Ascending aorta (tissue), 2 donors: ENCODE measurements at regions not wholly inside any gene's neighbourhood (a gene's known extent, or its start where the extent isn't known, plus 50 kb on each side); places are given as distances from the start of the nearest gene placed in this dataset.
"Not testable (repeated sequence)": the region's sequence is repeated elsewhere in the genome, so short reads cannot be mapped to it uniquely, and the experiment has no call there.

Experiments used
- DNase-seq, 2 donors: peaks; one replicate each; pipeline ENCODE4 v3.0.0-alpha.2; 2019; ENCODE audit warnings: low spot score in 2 of 2
- H3K27ac ChIP-seq, 2 donors: fragments of 200-600 bp; sonication (generic); one replicate each; pipeline ENCODE4 v1.5.1; 2016 to 2017; ENCODE audit warnings: mild to moderate bottlenecking in 1 of 2
- H3K27me3 ChIP-seq: fragments of 200-600 bp; sonication (generic); one replicate; pipeline ENCODE4 v1.5.1; 2017
- H3K36me3 ChIP-seq, 2 donors: fragments of 200-600 bp; sonication (generic); one replicate each; pipeline ENCODE4 v1.5.1; 2016
- H3K4me1 ChIP-seq, 2 donors: fragments of 200-600 bp; sonication (generic); one replicate each; pipeline ENCODE4 v1.5.1; 2016 to 2017; ENCODE audit warnings: mild to moderate bottlenecking in 1 of 2
- H3K4me3 ChIP-seq, 2 donors: fragments of 200-600 bp; sonication (generic); one replicate each; pipeline ENCODE4 v1.5.1; 2016 to 2017; ENCODE audit warnings: mild to moderate bottlenecking in 1 of 2
- H3K9me3 ChIP-seq, 2 donors: fragments of 200-600 bp; sonication (generic); one replicate each; pipeline ENCODE4 v1.5.1; 2016
- CTCF ChIP-seq, 3 experiments: fragments of 200-600 bp in 2 of 3; fragments of 450-650 bp in 1 of 3; sonication (generic) in 2 of 3; IDR thresholded peaks; one replicate each; pipeline ENCODE4 v1.5.1; 2016 to 2019; ENCODE audit warnings: antibody characterized with exemption in 3 of 3, mild to moderate bottlenecking in 1 of 3, moderate library complexity in 1 of 3
- intact Hi-C: fragments of 100-400 bp; cut with DNase I; formaldehyde crosslinking; loops from one replicate; pipeline ENCODE4 v1.15.1; 2023

GRCh38 chrX:104469771-104470170, 96.2 kb upstream of the IL1RAPL2 start:
- Histone ChIP-seq H3K4me1 (no peaks in the 10 kb centered on the region), H3K27me3 (no peaks in the 10 kb centered on the region), H3K9me3 (no peaks in the 10 kb centered on the region), H3K36me3 (no peaks in the 10 kb centered on the region), H3K27ac (no peak overlapping the region), H3K4me3 (no peak overlapping the region)
- DNase-seq: no peak
- TF ChIP-seq CTCF (IDR thresholded peaks at IDR 0.05): no peak
- intact Hi-C loops: no loop called here

GRCh38 chrX:104459796-104460195, 106.2 kb upstream of the IL1RAPL2 start:
- Histone ChIP-seq H3K4me1 (no peaks in the 10 kb centered on the region), H3K27me3 (no peaks in the 10 kb centered on the region), H3K4me3 (no peak overlapping the region), H3K9me3 (no peaks in the 10 kb centered on the region), H3K27ac (no peak overlapping the region), H3K36me3 (no peaks in the 10 kb centered on the region)
- no peak for TF ChIP-seq CTCF (IDR thresholded peaks at IDR 0.05)
- intact Hi-C loops: no loop called here
- no peak for DNase-seq

- H3K4me3 ChIP-seq, H3K36me3 ChIP-seq, H3K27me3 ChIP-seq, H3K27ac ChIP-seq, H3K9me3 ChIP-seq, DNase-seq, H3K4me1 ChIP-seq, intact Hi-C loops: not testable (repeated sequence)
Measured at GRCh38 chrX:104457130-104457529, 108.9 kb upstream of the IL1RAPL2 start.

GRCh38 chrX:104450316-104450715, 115.7 kb upstream of the IL1RAPL2 start:
- Histone ChIP-seq H3K4me3 (no peak overlapping the region), H3K9me3 (no peaks in the 10 kb centered on the region), H3K4me1 (no peaks in the 10 kb centered on the region), H3K36me3 (no peaks in the 10 kb centered on the region), H3K27ac (no peak overlapping the region), H3K27me3 (no peaks in the 10 kb centered on the region)
- no peak for TF ChIP-seq CTCF (IDR thresholded peaks at IDR 0.05)
- intact Hi-C loops: no loop called here
- no peak for DNase-seq

- intact Hi-C loops: no loop called here
- no peak for DNase-seq
- Histone ChIP-seq H3K4me1 (no peaks in the 10 kb centered on the region), H3K27me3 (no peaks in the 10 kb centered on the region), H3K4me3 (no peak overlapping the region), H3K27ac (no peak overlapping the region), H3K9me3 (no peaks in the 10 kb centered on the region), H3K36me3 (no peaks in the 10 kb centered on the region)
- TF ChIP-seq CTCF (IDR thresholded peaks at IDR 0.05): no peak
Measured at GRCh38 chrX:104445591-104445990, 120.4 kb upstream of the IL1RAPL2 start.

GRCh38 chrX:104435249-104435648, 130.8 kb upstream of the IL1RAPL2 start:
- Histone ChIP-seq H3K27ac (no peak overlapping the region), H3K27me3 (no peaks in the 10 kb centered on the region), H3K36me3 (no peaks in the 10 kb centered on the region), H3K4me1 (no peaks in the 10 kb centered on the region), H3K4me3 (no peak overlapping the region), H3K9me3 (no peaks in the 10 kb centered on the region)
- no peak for DNase-seq
- intact Hi-C loops: no loop called here
- TF ChIP-seq CTCF (IDR thresholded peaks at IDR 0.05): no peak
